ENCODE measurements at regions not wholly inside any gene's neighbourhood (a gene's known extent, or its start where the extent isn't known, plus 50 kb on each side); places are given as distances from the start of the nearest gene placed in this dataset.

- no peak overlapping the region for H3K4me3 ChIP-seq (ENCODE audit: low read depth, low read length)
- no peak for TF ChIP-seq CTCF (conservative IDR thresholded peaks at IDR 0.05; ENCODE audit: low read depth, low read length)
- no peak for DNase-seq (ENCODE audit: low read depth)
These were observed 50.8 kb upstream of the CXCR4 start for GRCh38 chr2:136168720-136169119.

GRCh38 chr2:136167721-136168475 is 49.9 kb upstream of the CXCR4 start:
- no peak for DNase-seq (ENCODE audit: low read depth)
- no peak overlapping the region for H3K4me3 ChIP-seq (ENCODE audit: low read depth, low read length)
- no peak for TF ChIP-seq CTCF (conservative IDR thresholded peaks at IDR 0.05; ENCODE audit: low read depth, low read length)
